Esophagus squamous epithelium (tissue), 4 donors: ENCODE measurements at regions not wholly inside any gene's neighbourhood (a gene's known extent, or its start where the extent isn't known, plus 50 kb on each side); places are given as distances from the start of the nearest gene placed in this dataset.

Experiments used
- CTCF ChIP-seq, 6 experiments: fragments of 450-650 bp in 4 of 6; fragments of 200-600 bp in 2 of 6; sonication (generic) in 2 of 6; IDR thresholded peaks; one replicate each; pipeline ENCODE4 v1.5.1; 2016 to 2019; ENCODE audit warnings: antibody characterized with exemption in 6 of 6, mild to moderate bottlenecking in 4 of 6, moderate library complexity in 4 of 6
- POLR2A ChIP-seq, 4 donors: fragments of 450-650 bp; IDR thresholded peaks; one replicate each; pipeline ENCODE4 v1.6.1; 2017; ENCODE audit warnings: antibody characterized with exemption in 4 of 4, mild to moderate bottlenecking in 4 of 4, moderate library complexity in 3 of 4

GRCh38 chr7:127474457-127474856, 81.9 kb upstream of the ZNF800 start:
- TF ChIP-seq CTCF (IDR thresholded peaks at IDR 0.05) (no peak), POLR2A (IDR thresholded peaks at IDR 0.05) (no peak)
